Limb (tissue), 2 donors: ENCODE measurements at regions not wholly inside any gene's neighbourhood (a gene's known extent, or its start where the extent isn't known, plus 50 kb on each side); places are given as distances from the start of the nearest gene placed in this dataset.

ENCODE experiments used
- DNase-seq, 2 donors: peaks; one replicate each; pipeline ENCODE4 v3.0.0-alpha.2; 2016; ENCODE audit errors: extremely low spot score in 2 of 2

- no peak for DNase-seq
Measured at GRCh38 chr1:227374846-227375245, 56.6 kb upstream of the CDC42BPA start.

GRCh38 chr1:227372726-227373130, 54.4 kb upstream of the CDC42BPA start:
- no peak for DNase-seq

GRCh38 chr1:227370533-227371254, 52.4 kb upstream of the CDC42BPA start:
- DNase-seq, result no peak

GRCh38 chr1:227369102-227369760, 50.9 kb upstream of the CDC42BPA start:
- no peak for DNase-seq
